Cardiac muscle cell (in vitro differentiated cells and primary cell): ENCODE measurements at regions not wholly inside any gene's neighbourhood (a gene's known extent, or its start where the extent isn't known, plus 50 kb on each side); places are given as distances from the start of the nearest gene placed in this dataset.
"Not testable (repeated sequence)": the region's sequence is repeated elsewhere in the genome, so short reads cannot be mapped to it uniquely, and the experiment has no call there.

Source experiments
- DNase-seq, 2 donors: peaks; one replicate each; pipeline versions ENCODE4 v3.0.0 to v3.0.0-alpha.2; 2010 to 2017; ENCODE audit warnings: low read depth in 1 of 2, low spot score in 1 of 2
- H3K27ac ChIP-seq: fragments of 200-600 bp; sonication (generic); 2 replicates; pipeline ENCODE4 v1.5.1; 2016
- H3K27me3 ChIP-seq: fragments of 200-600 bp; sonication (generic); 2 replicates; pipeline ENCODE4 v1.6.0; 2016; ENCODE audit warnings: control low read depth
- H3K36me3 ChIP-seq: fragments of 200-600 bp; sonication (generic); 2 replicates; pipeline ENCODE4 v1.5.1; 2016; ENCODE audit warnings: control low read depth
- H3K4me1 ChIP-seq: fragments of 200-600 bp; sonication (generic); 2 replicates; pipeline ENCODE4 v1.8.1; 2017; ENCODE audit warnings: low read depth, mild to moderate bottlenecking, mixed run types
- H3K4me3 ChIP-seq: fragments of 200-600 bp; sonication (generic); 2 replicates; pipeline ENCODE4 v1.5.1; 2016; ENCODE audit warnings: mild to moderate bottlenecking
- H3K9me3 ChIP-seq: fragments of 200-600 bp; sonication (generic); 2 replicates; pipeline ENCODE4 v1.5.1; 2017; ENCODE audit warnings: low read depth, mild to moderate bottlenecking, control low read depth
- CTCF ChIP-seq: IDR thresholded peaks from 2 replicates; pipeline ENCODE4 v1.5.1; 2012; ENCODE audit warnings: low read depth, mild to moderate bottlenecking, low read length

GRCh38 chr7:137110535-137110934 lies 233.0 kb downstream of the PTN start:
- no peak for TF ChIP-seq CTCF
- peak in 1 of 2 donors; percentile 26 for DNase-seq
- no peaks in the 10 kb centered on the region for H3K27me3 ChIP-seq
- peaks cover 8% of the 10 kb centered on the region for H3K4me1 ChIP-seq
- no peaks in the 10 kb centered on the region for H3K36me3 ChIP-seq
- no peak overlapping the region for H3K27ac ChIP-seq
- no peak overlapping the region for H3K4me3 ChIP-seq
- H3K9me3 ChIP-seq, result no peaks in the 10 kb centered on the region

- TF ChIP-seq CTCF, result no peak
- no peak overlapping the region for H3K4me3 ChIP-seq
Observed at GRCh38 chr7:137110091-137110509, 233.4 kb downstream of the PTN start.

GRCh38 chr7:137107802-137108201 lies 235.7 kb downstream of the PTN start:
- H3K27me3 ChIP-seq, DNase-seq, H3K27ac ChIP-seq, H3K9me3 ChIP-seq, H3K4me3 ChIP-seq, H3K36me3 ChIP-seq, H3K4me1 ChIP-seq: not testable (repeated sequence)

More at GRCh38 chr7:137110091-137110509, 233.4 kb downstream of the PTN start:
- peak in 1 of 2 donors; percentile 17 for DNase-seq
- Histone ChIP-seq H3K27ac (no peak overlapping the region), H3K27me3 (no peaks in the 10 kb centered on the region), H3K36me3 (no peaks in the 10 kb centered on the region), H3K4me1 (peaks cover 8% of the 10 kb centered on the region), H3K9me3 (no peaks in the 10 kb centered on the region)

DNA sequence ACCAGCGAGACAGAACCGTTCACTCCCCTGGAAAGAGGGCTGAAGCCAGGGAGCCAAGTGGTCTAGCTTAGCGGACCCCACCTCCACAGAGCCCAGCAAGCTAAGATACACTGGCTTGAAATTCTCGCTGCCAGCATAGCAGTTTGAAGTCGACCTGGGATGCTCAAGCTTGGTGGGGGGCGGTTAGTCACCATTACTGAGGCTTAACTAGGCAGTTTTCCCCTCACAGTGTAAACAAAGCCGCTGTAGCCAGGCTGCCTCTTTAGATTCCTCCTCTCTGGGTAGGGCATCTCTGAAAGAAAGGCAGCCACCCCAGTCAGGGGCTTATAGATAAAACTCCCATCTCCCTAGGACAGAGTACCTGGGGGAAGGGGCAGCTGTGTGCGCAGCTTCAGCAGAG lies 235.1 kb downstream of the CHRM2 start:
- H3K4me3 ChIP-seq, DNase-seq, H3K27ac ChIP-seq, H3K4me1 ChIP-seq, H3K27me3 ChIP-seq, H3K9me3 ChIP-seq, H3K36me3 ChIP-seq: not testable (repeated sequence)

DNA sequence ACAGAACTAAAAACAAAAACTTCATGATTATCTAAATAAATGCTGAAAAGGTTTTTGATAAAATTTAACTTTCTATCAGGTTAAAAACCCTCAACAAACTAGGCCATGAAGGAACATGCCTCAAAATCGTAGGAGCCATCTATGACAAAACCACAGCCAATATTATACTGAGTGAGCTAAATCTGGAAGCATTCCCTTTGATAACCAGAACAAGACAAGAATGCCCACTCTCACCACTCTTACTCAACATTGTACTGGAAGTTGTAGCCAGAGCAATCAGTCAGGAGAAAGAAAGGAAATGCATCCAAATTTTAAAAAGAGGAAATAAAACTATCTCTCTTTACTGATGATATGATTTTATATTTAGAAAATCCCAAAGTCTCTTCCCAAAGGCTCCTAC lies 228.7 kb downstream of the CHRM2 start:
- no peaks in the 10 kb centered on the region for H3K27me3 ChIP-seq
- no peak for TF ChIP-seq CTCF
- no peaks in the 10 kb centered on the region for H3K36me3 ChIP-seq
- H3K4me3 ChIP-seq, result no peak overlapping the region
- H3K4me1 ChIP-seq, result peaks cover 2% of the 10 kb centered on the region
- no peaks in the 10 kb centered on the region for H3K9me3 ChIP-seq
- H3K27ac ChIP-seq, result no peak overlapping the region
- peak in 1 of 2 donors; percentile 62 for DNase-seq

- no peak for DNase-seq
- H3K27ac ChIP-seq, result no peak overlapping the region
- H3K36me3 ChIP-seq, result no peaks in the 10 kb centered on the region
- H3K9me3 ChIP-seq, result no peaks in the 10 kb centered on the region
- TF ChIP-seq CTCF, result no peak
- H3K4me1 ChIP-seq, result peaks cover 7% of the 10 kb centered on the region
- H3K27me3 ChIP-seq, result no peaks in the 10 kb centered on the region
- H3K4me3 ChIP-seq, result no peak overlapping the region
Observed at GRCh38 chr7:137096607-137097006, 228.2 kb downstream of the CHRM2 start.

- H3K27me3 ChIP-seq, result no peaks in the 10 kb centered on the region
Observed at GRCh38 chr7:137093198-137093597, 224.7 kb downstream of the CHRM2 start.

More at GRCh38 chr7:137093198-137093597, 224.7 kb downstream of the CHRM2 start:
- no peak overlapping the region for H3K27ac ChIP-seq
- no peak for TF ChIP-seq CTCF
- H3K4me1 ChIP-seq, result peaks cover 12% of the 10 kb centered on the region
- DNase-seq, result no peak
- H3K9me3 ChIP-seq, result no peaks in the 10 kb centered on the region
- H3K36me3 ChIP-seq, result no peaks in the 10 kb centered on the region
- no peak overlapping the region for H3K4me3 ChIP-seq
